ENCODE measurements at regions not wholly inside any gene's neighbourhood (a gene's known extent, or its start where the extent isn't known, plus 50 kb on each side); places are given as distances from the start of the nearest gene placed in this dataset.
A peak's percentile ranks its signal among the peaks of the same experiment; 100 is the strongest.

- no peak overlapping the region for H3K4me3 ChIP-seq (ENCODE audit: low read length)
- no peak for DNase-seq (ENCODE audit: low read depth)
- TF ChIP-seq CTCF (conservative IDR thresholded peaks at IDR 0.05; ENCODE audit: low read depth, low read length): no peak
These were observed 58.8 kb upstream of the MSTN start for GRCh38 chr2:190121305-190121704.

- no peak overlapping the region for H3K4me3 ChIP-seq (ENCODE audit: low read length)
These were observed 57.5 kb upstream of the MSTN start for GRCh38 chr2:190119923-190120590.

DNA sequence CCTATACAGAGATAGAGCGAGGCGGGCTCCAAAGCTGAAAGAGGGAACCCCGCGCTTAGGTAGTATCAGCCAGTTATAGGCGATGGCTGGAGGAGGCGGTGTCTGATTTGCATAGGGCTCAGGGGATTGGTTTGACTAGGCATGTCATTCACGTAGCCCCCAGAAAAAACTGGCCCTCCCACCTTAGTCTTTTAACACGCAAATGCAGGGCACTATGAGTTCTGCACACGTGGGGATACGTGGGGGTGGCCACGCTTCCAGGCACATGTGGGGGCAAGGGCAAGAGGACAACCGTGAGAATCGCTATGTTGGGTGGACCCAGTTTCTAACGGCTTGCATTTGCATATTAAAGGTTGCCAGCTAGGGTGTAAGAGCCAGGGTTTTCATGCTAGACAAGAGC lies 56.7 kb upstream of the MSTN start:
- no peak for TF ChIP-seq CTCF (conservative IDR thresholded peaks at IDR 0.05; ENCODE audit: low read depth, low read length)
- peak overlapping the region; percentile 16 for H3K4me3 ChIP-seq (ENCODE audit: low read length)
- no peak for DNase-seq (ENCODE audit: low read depth)

More at GRCh38 chr2:190119923-190120590, 57.5 kb upstream of the MSTN start:
- TF ChIP-seq CTCF (conservative IDR thresholded peaks at IDR 0.05; ENCODE audit: low read depth, low read length): no peak
- DNase-seq (ENCODE audit: low read depth): no peak

GRCh38 chr2:190117305-190117704 lies 54.8 kb upstream of the MSTN start:
- H3K4me3 ChIP-seq (ENCODE audit: low read length): no peak overlapping the region
- TF ChIP-seq CTCF (conservative IDR thresholded peaks at IDR 0.05; ENCODE audit: low read depth, low read length): no peak
- no peak for DNase-seq (ENCODE audit: low read depth)

- TF ChIP-seq CTCF (conservative IDR thresholded peaks at IDR 0.05; ENCODE audit: low read depth, low read length): no peak
- H3K4me3 ChIP-seq (ENCODE audit: low read length): no peak overlapping the region
- DNase-seq (ENCODE audit: low read depth): no peak
These were observed 50.5 kb upstream of the MSTN start for GRCh38 chr2:190113000-190113399.

Measured in retinal pigment epithelial cell (primary cell).